ENCODE measurements at regions not wholly inside any gene's neighbourhood (a gene's known extent, or its start where the extent isn't known, plus 50 kb on each side); places are given as distances from the start of the nearest gene placed in this dataset.

DNA sequence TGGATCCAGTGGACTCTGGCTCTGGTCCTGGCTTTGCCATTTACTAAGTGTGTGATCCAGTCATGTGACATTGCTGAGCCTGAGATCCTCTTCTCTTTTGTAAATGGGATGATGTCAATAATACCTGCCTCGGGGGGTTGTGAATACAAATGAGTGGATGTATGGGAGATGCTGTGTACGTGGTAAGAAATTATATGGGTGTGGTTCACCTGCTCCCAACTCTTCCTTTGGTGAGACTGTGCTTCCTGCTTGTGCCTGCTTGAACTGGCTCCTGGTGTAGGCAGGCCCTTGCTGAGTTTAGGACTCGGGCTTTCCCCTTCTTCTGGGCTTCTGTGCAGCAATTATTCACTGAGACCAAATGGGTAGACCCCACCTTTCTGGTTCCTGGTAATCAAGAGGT lies 189.5 kb upstream of the FRMD6 start:
- no peaks in the 10 kb centered on the region for H3K9me3 ChIP-seq (ENCODE audit: low read length)
- no peak overlapping the region for H3K27ac ChIP-seq (ENCODE audit: extremely low read length, insufficient read depth, low read length)
- H3K4me1 ChIP-seq (ENCODE audit: insufficient read depth, low read length): no peaks in the 10 kb centered on the region
- DNase-seq (ENCODE audit: low spot score) (no peak), FAIRE-seq (no peak), ATAC-seq (no peak)
- H3K27me3 ChIP-seq (ENCODE audit: control insufficient read depth in 1 of 2, insufficient read depth in 2 of 2, low read length in 2 of 2): no peaks in the 10 kb centered on the region
- WGBS (ENCODE audit: low lambda C conversion rate): 0% methylated on average over 2 of the region's 3 CpGs
- H3K9ac ChIP-seq (ENCODE audit: insufficient read depth, low read depth, low read length): no peak overlapping the region
- in situ Hi-C loops (cut with HindIII; ENCODE audit: extremely low pct_ligation_motif_present, low pct_unique_long_range_greater_than_20kb): no loop called here
- ChIA-PET POLR2A (no interaction called here), CTCF (ENCODE audit: low intra/inter-chr PET ratio, low total read pairs) (no interaction called here)
- H3K4me3 ChIP-seq (replicated peaks in 1 of 3; ENCODE audit: insufficient read depth in 1 of 3, low read depth in 2 of 3, low read length in 3 of 3): no peak overlapping the region
- TF ChIP-seq RXRA (CRISPR knock-in tag; IDR thresholded peaks at IDR 0.05) (no peak), ZNF772 (CRISPR knock-in tag; IDR thresholded peaks at IDR 0.05) (no peak), ZNF124 (CRISPR knock-in tag; IDR thresholded peaks at IDR 0.05) (no peak), ZNF766 (CRISPR knock-in tag; IDR thresholded peaks at IDR 0.05; ENCODE audit: borderline replicate concordance) (no peak), BRD4 (CRISPR knock-in tag; IDR thresholded peaks at IDR 0.05) (no peak), RORA (CRISPR knock-in tag; IDR thresholded peaks at IDR 0.05) (no peak), HDAC6 (IDR thresholded peaks at IDR 0.05; ENCODE audit: low read depth, low read length) (no peak), TCF12 (IDR thresholded peaks at IDR 0.05) (no peak), TCF12 (CRISPR knock-in tag; IDR thresholded peaks at IDR 0.05) (no peak), ZNF335 (CRISPR knock-in tag; IDR thresholded peaks at IDR 0.05) (no peak)
- TF ChIP-seq, protein P1, sequence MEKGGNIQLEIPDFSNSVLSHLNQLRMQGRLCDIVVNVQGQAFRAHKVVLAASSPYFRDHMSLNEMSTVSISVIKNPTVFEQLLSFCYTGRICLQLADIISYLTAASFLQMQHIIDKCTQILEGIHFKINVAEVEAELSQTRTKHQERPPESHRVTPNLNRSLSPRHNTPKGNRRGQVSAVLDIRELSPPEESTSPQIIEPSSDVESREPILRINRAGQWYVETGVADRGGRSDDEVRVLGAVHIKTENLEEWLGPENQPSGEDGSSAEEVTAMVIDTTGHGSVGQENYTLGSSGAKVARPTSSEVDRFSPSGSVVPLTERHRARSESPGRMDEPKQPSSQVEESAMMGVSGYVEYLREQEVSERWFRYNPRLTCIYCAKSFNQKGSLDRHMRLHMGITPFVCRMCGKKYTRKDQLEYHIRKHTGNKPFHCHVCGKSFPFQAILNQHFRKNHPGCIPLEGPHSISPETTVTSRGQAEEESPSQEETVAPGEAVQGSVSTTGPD (CRISPR knock-in tag; IDR thresholded peaks at IDR 0.05): no peak
- no TSS peak for BruUV-seq (replicated peaks)
- no peak overlapping the region for H2AFZ ChIP-seq (ENCODE audit: low read length)
- intact Hi-C loops (cut with micrococcal nuclease; ENCODE audit: unreplicated experiment): no loop called here
- no peaks in the 10 kb centered on the region for H3K36me3 ChIP-seq (replicated peaks in 1 of 2; ENCODE audit: control insufficient read depth in 1 of 2, insufficient read depth in 2 of 2, low read length in 2 of 2)
- no peaks in the 10 kb centered on the region for H3K79me2 ChIP-seq (ENCODE audit: insufficient read depth, low read length)
- no peak overlapping the region for H3K4me2 ChIP-seq (ENCODE audit: low read depth, low read length)
- H4K20me1 ChIP-seq (ENCODE audit: insufficient read depth, low read length): no peaks in the 10 kb centered on the region

Data from HepG2 (cell line).